C4-2B (cell line): ENCODE measurements at regions not wholly inside any gene's neighbourhood (a gene's known extent, or its start where the extent isn't known, plus 50 kb on each side); places are given as distances from the start of the nearest gene placed in this dataset.

Experiments used
- H3K27ac ChIP-seq: fragments of 450-650 bp; 2 replicates; pipeline ENCODE4 v1.5.1; 2017
- ZFX ChIP-seq: fragments of 450-650 bp; IDR thresholded peaks from 2 replicates; pipeline ENCODE4 v1.6.1; 2017
- TF ChIP-seq, protein P1 (sequence below): fragments of 450-650 bp; conservative IDR thresholded peaks from 2 replicates; pipeline ENCODE4 v1.5.1; 2017; ENCODE audit warnings: mild to moderate bottlenecking

DNA sequence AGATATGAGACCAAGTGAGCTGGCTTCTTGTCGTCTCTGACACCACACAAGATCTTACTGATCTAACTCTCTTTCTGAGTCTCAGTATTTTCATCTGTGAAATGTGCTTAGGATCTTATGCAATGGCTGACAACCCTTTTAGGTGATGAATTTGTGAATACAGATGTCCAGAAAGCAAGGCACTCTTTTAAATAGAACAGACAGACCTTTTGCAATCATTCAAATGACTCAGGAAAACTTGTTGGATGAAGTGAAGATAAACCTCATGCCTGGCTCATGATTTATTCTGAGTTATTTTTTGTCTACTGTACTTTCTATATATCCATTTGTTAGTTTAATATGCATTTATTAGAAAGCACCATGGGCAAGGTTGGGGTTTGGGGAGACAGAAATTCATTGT is 411.3 kb downstream of the PTPRU start:
- no peak overlapping the region for H3K27ac ChIP-seq
- TF ChIP-seq, protein P1, sequence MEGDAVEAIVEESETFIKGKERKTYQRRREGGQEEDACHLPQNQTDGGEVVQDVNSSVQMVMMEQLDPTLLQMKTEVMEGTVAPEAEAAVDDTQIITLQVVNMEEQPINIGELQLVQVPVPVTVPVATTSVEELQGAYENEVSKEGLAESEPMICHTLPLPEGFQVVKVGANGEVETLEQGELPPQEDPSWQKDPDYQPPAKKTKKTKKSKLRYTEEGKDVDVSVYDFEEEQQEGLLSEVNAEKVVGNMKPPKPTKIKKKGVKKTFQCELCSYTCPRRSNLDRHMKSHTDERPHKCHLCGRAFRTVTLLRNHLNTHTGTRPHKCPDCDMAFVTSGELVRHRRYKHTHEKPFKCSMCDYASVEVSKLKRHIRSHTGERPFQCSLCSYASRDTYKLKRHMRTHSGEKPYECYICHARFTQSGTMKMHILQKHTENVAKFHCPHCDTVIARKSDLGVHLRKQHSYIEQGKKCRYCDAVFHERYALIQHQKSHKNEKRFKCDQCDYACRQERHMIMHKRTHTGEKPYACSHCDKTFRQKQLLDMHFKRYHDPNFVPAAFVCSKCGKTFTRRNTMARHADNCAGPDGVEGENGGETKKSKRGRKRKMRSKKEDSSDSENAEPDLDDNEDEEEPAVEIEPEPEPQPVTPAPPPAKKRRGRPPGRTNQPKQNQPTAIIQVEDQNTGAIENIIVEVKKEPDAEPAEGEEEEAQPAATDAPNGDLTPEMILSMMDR = no peak
- TF ChIP-seq ZFX = no peak

DNA sequence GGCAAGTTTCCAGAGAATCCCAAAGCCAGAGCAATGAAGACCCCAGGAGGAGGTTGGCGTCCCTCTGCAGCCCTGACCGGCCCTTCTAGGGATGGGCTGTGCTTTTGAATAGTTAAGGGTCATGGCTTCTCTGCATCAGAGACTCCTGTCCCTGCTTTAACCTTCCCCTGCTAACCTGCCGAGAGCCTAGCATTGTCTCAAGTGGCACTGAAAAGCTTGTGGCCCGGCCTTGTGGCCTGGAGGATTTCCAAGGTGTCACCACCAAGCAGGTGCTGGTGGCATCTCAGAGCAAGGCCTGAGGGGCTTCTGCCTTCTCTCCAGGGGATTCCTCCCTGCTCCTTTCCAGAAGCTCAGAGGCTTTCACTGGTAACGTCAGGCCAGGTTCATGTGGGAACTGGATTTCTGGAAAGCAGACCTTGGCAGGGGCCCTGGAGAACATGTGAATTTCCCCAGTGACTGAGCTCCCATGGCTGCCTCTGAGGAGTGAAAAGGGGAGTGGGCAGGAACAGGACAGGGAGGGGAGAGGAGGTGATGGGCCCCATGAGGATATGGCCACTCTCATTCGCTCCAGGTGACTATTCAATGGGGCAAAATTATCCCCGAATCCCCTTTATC is 409.9 kb downstream of the PTPRU start:
- TF ChIP-seq ZFX = no peak
- TF ChIP-seq, protein P1 = no peak
- H3K27ac ChIP-seq = no peak overlapping the region

DNA sequence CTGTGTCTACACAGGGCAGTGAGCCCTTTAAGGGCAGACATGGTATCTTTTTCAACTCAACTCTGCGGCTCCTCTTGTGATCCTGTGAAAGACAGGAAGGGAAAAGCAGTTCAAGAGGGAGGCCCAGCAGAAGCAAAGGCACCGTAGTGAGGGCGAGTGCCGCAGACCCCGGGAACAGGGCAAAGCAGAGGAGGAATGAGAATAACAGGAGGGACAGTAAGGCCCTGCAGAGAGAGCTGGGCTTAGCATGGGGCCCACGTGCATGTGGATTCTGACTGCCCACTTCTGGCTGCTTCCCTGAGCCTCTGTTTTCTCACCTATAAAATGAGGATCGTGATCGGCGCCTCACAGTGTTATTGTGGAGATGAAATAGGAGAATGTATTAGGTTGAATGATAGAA is 409.3 kb downstream of the PTPRU start:
- H3K27ac ChIP-seq = no peak overlapping the region
- TF ChIP-seq ZFX = no peak
- TF ChIP-seq, protein P1 = no peak

DNA sequence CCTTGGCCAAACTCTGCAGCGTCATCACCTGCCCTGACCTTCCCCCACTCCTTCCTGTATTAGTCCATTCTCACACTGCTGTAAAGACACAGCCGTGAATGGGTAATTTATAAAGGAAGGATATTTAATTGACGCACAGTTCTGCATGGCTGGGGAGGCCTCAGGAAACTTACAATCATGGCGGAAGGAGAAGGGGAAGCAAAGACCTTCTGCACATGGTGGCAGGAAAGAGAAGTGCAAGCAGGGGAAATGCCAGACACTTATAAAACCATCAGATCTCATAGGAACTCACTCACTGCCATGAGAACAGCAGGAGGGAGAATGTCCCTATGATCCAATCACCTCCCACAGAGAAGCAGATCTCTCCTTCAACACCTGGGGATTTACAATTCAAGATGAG is 408.5 kb downstream of the PTPRU start:
- H3K27ac ChIP-seq = no peak overlapping the region
- TF ChIP-seq, protein P1 = no peak
- TF ChIP-seq ZFX = no peak

DNA sequence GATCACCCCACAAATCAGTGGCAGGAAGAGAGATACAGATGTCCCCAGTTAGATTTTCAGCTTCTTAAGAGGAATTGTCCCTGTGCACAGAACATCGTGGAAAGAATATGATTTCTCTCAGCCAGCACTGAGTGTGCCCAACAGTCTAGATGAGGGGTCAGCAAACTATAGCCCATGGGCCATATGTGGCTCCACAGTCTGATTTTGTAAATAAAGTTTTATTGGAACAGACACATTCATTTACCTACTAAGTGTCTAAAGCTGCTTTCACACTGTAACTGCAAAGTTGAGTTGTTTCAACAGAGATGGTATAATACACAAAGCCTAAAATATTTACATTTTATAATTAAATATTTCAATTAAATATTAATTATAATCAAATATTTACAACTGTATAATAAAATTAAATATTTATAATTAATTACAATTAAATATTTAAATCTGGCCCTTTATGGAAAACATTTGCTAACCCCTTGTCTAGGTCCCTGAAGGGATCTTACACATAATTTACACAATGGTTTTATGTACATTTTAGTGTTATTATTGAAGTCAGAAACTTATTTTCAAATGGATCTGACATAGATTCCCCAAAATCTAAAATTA is 407.6 kb downstream of the PTPRU start:
- no peak for TF ChIP-seq ZFX
- TF ChIP-seq, protein P1 = no peak
- no peak overlapping the region for H3K27ac ChIP-seq

DNA sequence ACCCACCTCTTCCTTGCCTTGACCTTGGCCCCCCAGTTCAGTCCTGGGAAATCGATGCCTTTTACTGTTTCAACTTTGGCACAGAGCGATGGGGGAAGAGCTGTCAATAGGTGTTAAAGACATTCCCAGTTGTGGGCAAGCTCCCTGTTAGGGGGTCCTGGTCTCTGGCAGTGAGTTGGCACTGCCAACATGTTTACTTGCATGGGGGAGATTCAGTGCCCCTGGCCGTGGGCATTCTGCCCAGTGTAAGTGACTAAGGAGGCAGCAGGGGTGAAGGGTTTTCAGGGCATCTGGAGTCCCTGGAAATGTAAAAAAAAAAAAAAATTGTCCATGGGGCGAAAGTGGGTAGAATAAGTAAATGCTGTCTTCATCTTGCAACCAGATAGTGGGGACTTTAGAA is 407.0 kb downstream of the PTPRU start:
- TF ChIP-seq ZFX = no peak
- TF ChIP-seq, protein P1 = no peak
- H3K27ac ChIP-seq = no peak overlapping the region

DNA sequence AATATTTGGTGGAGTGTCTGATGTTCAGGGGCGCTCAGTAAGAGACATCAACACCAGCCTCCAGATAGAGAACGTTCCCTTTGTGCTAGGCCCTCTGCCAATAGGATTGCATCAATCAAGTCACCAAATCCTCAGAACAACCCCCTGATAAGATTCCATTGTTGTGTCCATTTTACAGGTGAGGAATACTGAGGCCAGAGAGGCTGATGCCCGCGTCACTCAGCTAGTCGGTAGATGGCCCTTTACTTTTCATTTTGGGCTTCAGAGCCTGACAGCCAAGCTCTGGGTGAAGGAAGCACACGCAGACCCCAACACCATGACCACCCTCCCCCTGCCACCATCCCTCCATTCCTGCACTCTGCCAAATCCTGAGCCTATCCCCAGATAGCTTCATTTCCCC is 406.2 kb downstream of the PTPRU start:
- TF ChIP-seq ZFX = no peak
- TF ChIP-seq, protein P1 = no peak
- H3K27ac ChIP-seq = no peak overlapping the region
